IMR-90 (cell line): ENCODE measurements at regions not wholly inside any gene's neighbourhood (a gene's known extent, or its start where the extent isn't known, plus 50 kb on each side); places are given as distances from the start of the nearest gene placed in this dataset.

Experiments
- ATAC-seq: fragments of 200-7000 bp; cut with Tn5 transposase; 2 replicates; pipeline ENCODE4 v1.9.1; 2020; ENCODE audit warnings: low read depth, mild to moderate bottlenecking, moderate library complexity
- BruUV-seq: library from RNA; stranded (reverse); fragments of 400-500 nt; replicated peaks from 2 replicates; lab custom pipeline; 2021; lab: Mats Ljungman, UMichigan
- CTCF ChIA-PET: fragments of 300-600 bp; formaldehyde crosslinking; extraction: SDS; loops from one replicate; lab custom pipeline; 2021; ENCODE audit warnings: antibody characterized with exemption; lab: Yijun Ruan, JAX
- POLR2A ChIA-PET: fragments of 300-600 bp; sonication (Branson Sonifier 250); formaldehyde crosslinking; loops from one replicate; lab custom pipeline; 2022; ENCODE audit warnings: antibody characterized with exemption; ENCODE audit not compliant: unreplicated experiment; lab: Charles Lee
- DNase-seq: peaks from one replicate; pipeline ENCODE4 v3.0.0; 2013
- H2AFZ ChIP-seq: replicated peaks from 2 replicates; pipeline ENCODE3; 2013; ENCODE audit warnings: low read length, mild to moderate bottlenecking; ENCODE audit not compliant: poor library complexity
- H2AK5ac ChIP-seq: 2 replicates; pipeline ENCODE4 v1.6.1; 2013; ENCODE audit warnings: low read depth, low read length, inconsistent platforms
- H2AK9ac ChIP-seq: replicated peaks from 2 replicates; pipeline ENCODE3; 2013; ENCODE audit warnings: mild to moderate bottlenecking, low read depth, low read length, moderate library complexity; ENCODE audit not compliant: poor library complexity
- H2BK120ac ChIP-seq: 2 replicates; pipeline ENCODE4 v1.6.1; 2013; ENCODE audit warnings: low read depth, low read length, inconsistent platforms
- H2BK15ac ChIP-seq: 3 replicates; pipeline ENCODE4 v1.6.1; 2013; ENCODE audit warnings: low read depth, low read length, inconsistent platforms
- H2BK20ac ChIP-seq: 2 replicates; pipeline ENCODE4 v1.6.1; 2013; ENCODE audit warnings: low read depth, mild to moderate bottlenecking, inconsistent platforms, low read length, moderate library complexity
- H2BK5ac ChIP-seq: 2 replicates; pipeline ENCODE4 v1.6.1; 2013; ENCODE audit warnings: mild to moderate bottlenecking, low read depth, low read length, inconsistent platforms; ENCODE audit not compliant: poor library complexity, severe bottlenecking
- H3K14ac ChIP-seq: replicated peaks from 2 replicates; pipeline ENCODE4 v1.6.1; 2013; ENCODE audit warnings: low read depth, low read length, inconsistent platforms
- H3K18ac ChIP-seq: 2 replicates; pipeline ENCODE4 v1.6.1; 2013; ENCODE audit warnings: low read depth, low read length, control low read depth
- H3K23ac ChIP-seq: 2 replicates; pipeline ENCODE4 v1.6.1; 2013; ENCODE audit warnings: low read depth, low read length, inconsistent platforms
- H3K27ac ChIP-seq: 2 replicates; pipeline ENCODE4 v1.5.1; 2013; ENCODE audit warnings: mild to moderate bottlenecking, control low read depth, low read length; ENCODE audit not compliant: insufficient read depth
- H3K27me3 ChIP-seq: 2 replicates; pipeline ENCODE4 v1.6.1; 2013; ENCODE audit warnings: low read length; ENCODE audit not compliant: control insufficient read depth, insufficient read depth
- H3K36me3 ChIP-seq: 2 replicates; pipeline ENCODE4 v1.6.1; 2013; ENCODE audit warnings: low read length, mixed read lengths; ENCODE audit not compliant: control insufficient read depth, insufficient read depth
- H3K4ac ChIP-seq: 2 replicates; pipeline ENCODE4 v1.6.1; 2013; ENCODE audit warnings: low read depth, low read length, inconsistent platforms
- H3K4me1 ChIP-seq: 2 replicates; pipeline ENCODE4 v1.6.1; 2013; ENCODE audit warnings: low read length, mixed read lengths; ENCODE audit not compliant: control insufficient read depth, insufficient read depth
- H3K4me2 ChIP-seq: 2 replicates; pipeline ENCODE4 v1.6.1; 2013; ENCODE audit warnings: low read depth, mild to moderate bottlenecking, control low read depth, low read length, moderate library complexity
- H3K4me3 ChIP-seq: 2 replicates; pipeline ENCODE4 v1.5.1; 2013; ENCODE audit warnings: low read depth, mild to moderate bottlenecking, control low read depth, low read length, moderate library complexity; ENCODE audit not compliant: insufficient read depth
- H3K56ac ChIP-seq: 2 replicates; pipeline ENCODE4 v1.6.1; 2013; ENCODE audit warnings: low read length, inconsistent platforms; ENCODE audit not compliant: insufficient read depth; ENCODE audit errors: extremely low read depth
- H3K79me1 ChIP-seq, 2 experiments: 2 replicates each; pipeline ENCODE4 v1.6.1; 2013; ENCODE audit warnings: low read length in 2 of 2, inconsistent platforms in 1 of 2, low read depth in 1 of 2
- H3K9ac ChIP-seq: 2 replicates; pipeline ENCODE4 v1.6.1; 2013; ENCODE audit warnings: low read depth, low read length, control low read depth
- H3K9me1 ChIP-seq: 2 replicates; pipeline ENCODE4 v1.6.1; 2013; ENCODE audit warnings: low read length, inconsistent platforms; ENCODE audit not compliant: insufficient read depth
- H3K9me3 ChIP-seq: 2 replicates; pipeline ENCODE4 v1.6.1; 2013; ENCODE audit warnings: low read length; ENCODE audit not compliant: control insufficient read depth, insufficient read depth
- H4K20me1 ChIP-seq: 2 replicates; pipeline ENCODE4 v1.6.1; 2013; ENCODE audit warnings: low read length, inconsistent platforms; ENCODE audit not compliant: insufficient read depth
- H4K5ac ChIP-seq: 2 replicates; pipeline ENCODE4 v1.6.1; 2013; ENCODE audit warnings: mild to moderate bottlenecking, low read depth, low read length, control low read depth
- H4K8ac ChIP-seq, 2 experiments: 2 replicates each; pipeline ENCODE4 v1.6.1; 2013; ENCODE audit warnings: low read depth in 2 of 2, low read length in 2 of 2, control low read depth in 1 of 2, inconsistent platforms in 1 of 2
- H4K91ac ChIP-seq: 2 replicates; pipeline ENCODE4 v1.6.1; 2013; ENCODE audit warnings: low read depth, low read length, inconsistent platforms; ENCODE audit not compliant: insufficient read depth
- MAZ ChIP-seq: IDR thresholded peaks from 2 replicates; pipeline ENCODE4 v1.6.1; 2012; ENCODE audit warnings: low read depth, mild to moderate bottlenecking, low read length, improper control_type of control experiment, moderate library complexity, borderline replicate concordance
- RAD21 ChIP-seq: IDR thresholded peaks from 2 replicates; pipeline ENCODE4 v1.6.1; 2012; ENCODE audit warnings: low read length, improper control_type of control experiment
- SMC3 ChIP-seq: fragments of 150-350 bp; IDR thresholded peaks from 2 replicates; pipeline ENCODE4 v1.6.1; 2016; ENCODE audit warnings: low read depth, mild to moderate bottlenecking, antibody characterized with exemption, low read length, moderate library complexity
- dilution Hi-C: fragments of 300-500 bp; cut with HindIII; formaldehyde crosslinking; loops from one replicate; pipeline ENCODE4 v1.14.3; 2018; ENCODE audit warnings: low sequenced_read_pairs; ENCODE audit not compliant: unreplicated experiment
- in situ Hi-C: fragments of 300-500 bp; cut with MboI; formaldehyde crosslinking; loops from 3 replicates; pipeline ENCODE4 v1.14.3; 2019; ENCODE audit warnings: low sequenced_read_pairs, inconsistent platforms, mixed read lengths
- intact Hi-C: fragments of 100-400 bp; cut with micrococcal nuclease; formaldehyde crosslinking; loops from 2 replicates; pipeline ENCODE4 v1.10.0; 2022

DNA sequence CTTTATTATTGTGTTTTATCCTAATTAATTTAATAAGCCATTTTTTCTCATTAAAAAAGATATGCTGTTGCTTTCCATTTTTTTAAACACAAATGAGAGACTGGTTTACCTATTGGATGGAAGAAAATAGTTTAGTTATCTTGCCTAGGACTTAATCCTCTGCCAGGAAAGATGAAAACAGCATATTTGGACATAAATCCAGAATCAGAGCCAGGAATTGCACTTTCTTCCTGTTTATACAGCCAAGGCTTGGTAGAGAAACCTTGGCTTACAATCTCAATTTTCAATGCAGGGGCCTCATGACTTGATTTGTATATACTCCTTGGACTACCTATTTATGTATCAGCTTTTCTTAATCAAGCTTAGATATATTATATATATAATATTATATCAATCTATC, 618.8 kb upstream of the SEMA3D start:
- Histone ChIP-seq H3K18ac (no peak overlapping the region), H3K4ac (no peak overlapping the region), H3K9me3 (no peaks in the 10 kb centered on the region), H3K27ac (no peak overlapping the region), H3K27me3 (no peaks in the 10 kb centered on the region), H4K8ac (no peak overlapping the region), H3K56ac (no peak overlapping the region), H4K91ac (no peak overlapping the region), H2BK120ac (no peak overlapping the region), H3K4me1 (no peaks in the 10 kb centered on the region), H3K14ac (no peak overlapping the region), H3K23ac (no peak overlapping the region), H2BK20ac (no peak overlapping the region), H2AFZ (no peak overlapping the region), H4K20me1 (no peaks in the 10 kb centered on the region), H3K36me3 (no peaks in the 10 kb centered on the region), H2AK9ac (no peak overlapping the region), H3K4me3 (no peak overlapping the region), H2AK5ac (no peak overlapping the region), H4K5ac (no peak overlapping the region), H2BK15ac (no peak overlapping the region), H2BK5ac (no peak overlapping the region), H3K9me1 (no peaks in the 10 kb centered on the region), H3K79me1 (no peaks in the 10 kb centered on the region), H3K4me2 (no peak overlapping the region), H3K9ac (no peak overlapping the region)
- intact Hi-C loops, result no loop called here
- in situ Hi-C loops, result no loop called here
- no TSS peak for BruUV-seq
- DNase-seq, result no peak
- POLR2A ChIA-PET, result no interaction called here
- TF ChIP-seq SMC3 (no peak), RAD21 (no peak), MAZ (no peak)
- dilution Hi-C loops, result no loop called here
- CTCF ChIA-PET, result interaction anchor here (0.7 kb wide), 1 partner anchor 9 kb away, joined by 3 read pairs; no protein-coding TSS in a partner anchor
- ATAC-seq, result no peak
